ENCODE measurements at regions not wholly inside any gene's neighbourhood (a gene's known extent, or its start where the extent isn't known, plus 50 kb on each side); places are given as distances from the start of the nearest gene placed in this dataset.
"Not testable (repeated sequence)": the region's sequence is repeated elsewhere in the genome, so short reads cannot be mapped to it uniquely, and the experiment has no call there.

DNA sequence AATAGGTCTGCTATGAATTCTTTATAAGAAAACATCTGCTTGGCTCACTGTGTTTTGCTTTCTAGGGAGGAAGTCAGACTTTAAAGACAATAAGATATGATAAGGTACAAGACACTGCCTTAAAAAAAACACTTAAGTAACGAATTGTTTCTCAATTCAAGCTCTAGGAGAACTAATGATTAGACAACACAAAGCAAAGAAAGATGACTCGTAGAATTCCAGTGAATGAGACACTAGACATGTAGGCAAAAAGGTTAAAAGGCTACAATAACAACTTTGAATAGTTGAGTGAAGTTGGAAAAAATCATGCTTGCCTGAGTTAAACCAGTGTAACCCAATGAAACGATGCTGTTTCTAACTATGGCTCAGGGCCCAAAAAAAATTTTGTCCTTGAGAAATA lies 344.4 kb upstream of the ACTRT1 start:
- no peak overlapping the region for H3K4me3 ChIP-seq (replicated peaks; ENCODE audit: low read depth, low read length)
- TF ChIP-seq, protein P1, sequence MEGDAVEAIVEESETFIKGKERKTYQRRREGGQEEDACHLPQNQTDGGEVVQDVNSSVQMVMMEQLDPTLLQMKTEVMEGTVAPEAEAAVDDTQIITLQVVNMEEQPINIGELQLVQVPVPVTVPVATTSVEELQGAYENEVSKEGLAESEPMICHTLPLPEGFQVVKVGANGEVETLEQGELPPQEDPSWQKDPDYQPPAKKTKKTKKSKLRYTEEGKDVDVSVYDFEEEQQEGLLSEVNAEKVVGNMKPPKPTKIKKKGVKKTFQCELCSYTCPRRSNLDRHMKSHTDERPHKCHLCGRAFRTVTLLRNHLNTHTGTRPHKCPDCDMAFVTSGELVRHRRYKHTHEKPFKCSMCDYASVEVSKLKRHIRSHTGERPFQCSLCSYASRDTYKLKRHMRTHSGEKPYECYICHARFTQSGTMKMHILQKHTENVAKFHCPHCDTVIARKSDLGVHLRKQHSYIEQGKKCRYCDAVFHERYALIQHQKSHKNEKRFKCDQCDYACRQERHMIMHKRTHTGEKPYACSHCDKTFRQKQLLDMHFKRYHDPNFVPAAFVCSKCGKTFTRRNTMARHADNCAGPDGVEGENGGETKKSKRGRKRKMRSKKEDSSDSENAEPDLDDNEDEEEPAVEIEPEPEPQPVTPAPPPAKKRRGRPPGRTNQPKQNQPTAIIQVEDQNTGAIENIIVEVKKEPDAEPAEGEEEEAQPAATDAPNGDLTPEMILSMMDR (IDR thresholded peaks at IDR 0.05; ENCODE audit: low read length, missing control alignments), result no peak
- DNase-seq (ENCODE audit: low read depth), result no peak

DNA sequence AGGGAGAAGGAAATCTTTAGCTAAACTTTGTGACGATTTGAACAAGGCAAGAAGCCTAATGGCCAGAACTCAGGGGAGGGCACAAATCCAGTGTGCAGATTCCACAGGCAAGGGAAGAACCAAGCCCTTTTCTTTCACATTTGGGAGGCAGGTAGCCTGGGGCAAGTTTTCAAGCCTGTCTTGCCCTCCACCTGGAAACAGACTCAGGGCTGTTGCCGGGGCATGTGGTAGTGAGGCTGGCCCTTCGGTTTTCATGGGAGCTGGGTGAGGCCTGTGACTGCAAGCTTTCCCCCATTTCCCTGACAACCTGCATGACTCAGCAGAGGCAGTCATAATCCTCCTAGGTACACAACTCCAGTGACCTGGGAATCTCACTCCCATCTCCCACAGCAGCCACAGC lies 331.6 kb upstream of the ACTRT1 start:
- not testable (repeated sequence) for DNase-seq (ENCODE audit: low read depth); H3K4me3 ChIP-seq (replicated peaks; ENCODE audit: low read depth, low read length)

DNA sequence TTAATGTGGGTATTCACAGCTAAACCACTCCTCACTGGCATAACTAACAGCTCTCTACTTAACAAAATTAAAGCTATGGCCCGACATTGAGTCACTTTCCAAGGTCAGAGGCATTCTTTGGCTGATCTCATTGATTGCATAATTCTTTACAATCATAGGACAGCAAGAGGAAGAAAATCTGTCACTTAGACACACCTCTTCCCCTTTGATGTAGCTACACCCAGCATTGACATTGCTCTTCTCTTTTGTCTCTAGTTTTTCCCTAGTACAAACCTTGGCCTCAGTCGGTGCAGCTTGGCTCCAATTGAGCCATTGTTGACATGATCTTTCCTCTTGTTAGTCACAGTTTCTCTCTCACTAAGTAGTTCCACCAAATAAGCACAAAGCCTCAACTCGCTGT lies 313.3 kb upstream of the ACTRT1 start:
- no peak for DNase-seq (ENCODE audit: low read depth)
- H3K4me3 ChIP-seq (replicated peaks; ENCODE audit: low read depth, low read length), result no peak overlapping the region
- TF ChIP-seq, protein P1 (IDR thresholded peaks at IDR 0.05; ENCODE audit: low read length, missing control alignments), result no peak

DNA sequence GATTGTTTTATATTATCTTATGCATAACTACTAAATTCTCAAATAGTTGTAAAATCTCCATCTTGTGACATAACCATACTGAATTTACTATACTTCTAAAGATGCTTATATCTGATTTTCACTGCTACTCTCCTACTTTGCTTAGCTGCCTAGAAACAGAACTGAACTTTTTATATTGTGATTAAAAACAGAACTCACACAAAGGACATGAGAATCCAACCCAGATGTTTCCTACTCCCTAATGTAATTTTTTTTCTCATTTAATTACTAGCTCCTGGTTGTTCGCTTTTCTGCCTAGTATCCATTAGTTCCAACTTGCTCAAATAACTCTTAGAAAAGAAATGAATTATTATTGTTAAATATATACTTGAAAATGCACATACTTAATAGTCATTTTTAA lies 283.5 kb upstream of the ACTRT1 start:
- no peak for DNase-seq (ENCODE audit: low read depth)
- TF ChIP-seq, protein P1 (IDR thresholded peaks at IDR 0.05; ENCODE audit: low read length, missing control alignments), result no peak
- H3K4me3 ChIP-seq (replicated peaks; ENCODE audit: low read depth, low read length), result no peak overlapping the region

DNA sequence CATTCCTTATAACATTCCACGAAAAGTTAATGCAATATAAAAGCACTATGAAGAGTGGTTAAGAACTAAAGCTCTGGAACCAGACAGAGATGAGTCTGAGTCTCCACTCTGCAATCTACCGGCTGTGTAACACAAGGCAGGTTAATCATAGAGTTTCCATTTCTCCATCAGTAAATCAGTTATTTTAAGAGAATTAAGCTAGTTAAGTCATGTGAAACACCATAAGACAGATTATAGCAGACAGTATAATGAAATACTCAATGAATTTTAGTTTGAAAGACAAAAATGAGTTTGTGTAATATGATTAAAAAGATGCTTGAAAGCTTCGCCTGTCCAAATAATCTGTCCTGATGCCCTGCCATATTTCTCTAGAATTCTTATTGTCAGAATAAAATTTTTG lies 282.6 kb upstream of the ACTRT1 start:
- TF ChIP-seq, protein P1 (IDR thresholded peaks at IDR 0.05; ENCODE audit: low read length, missing control alignments), result no peak
- no peak for DNase-seq (ENCODE audit: low read depth)
- no peak overlapping the region for H3K4me3 ChIP-seq (replicated peaks; ENCODE audit: low read depth, low read length)

DNA sequence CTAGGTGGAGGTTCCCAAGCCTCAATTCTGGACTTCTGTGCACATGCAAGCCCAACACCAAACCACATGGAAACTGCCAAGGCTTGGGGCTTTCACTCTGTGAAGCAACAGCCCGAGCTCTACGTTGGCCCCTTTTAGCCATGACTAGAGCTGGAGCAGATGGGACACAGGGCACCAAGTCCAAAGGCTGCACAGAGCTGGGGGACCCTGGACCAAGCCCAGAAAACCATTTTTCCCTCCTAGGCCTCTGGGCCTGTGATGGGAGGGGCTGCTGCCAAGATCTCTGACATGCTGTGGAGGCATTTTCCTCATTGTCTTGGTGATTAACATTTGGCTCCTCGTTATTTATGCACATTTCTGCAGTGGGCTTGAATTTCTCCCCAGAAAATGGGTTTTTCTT lies 258.7 kb upstream of the ACTRT1 start:
- no peak overlapping the region for H3K4me3 ChIP-seq (replicated peaks; ENCODE audit: low read depth, low read length)
- TF ChIP-seq, protein P1 (IDR thresholded peaks at IDR 0.05; ENCODE audit: low read length, missing control alignments), result no peak
- no peak for DNase-seq (ENCODE audit: low read depth)

DNA sequence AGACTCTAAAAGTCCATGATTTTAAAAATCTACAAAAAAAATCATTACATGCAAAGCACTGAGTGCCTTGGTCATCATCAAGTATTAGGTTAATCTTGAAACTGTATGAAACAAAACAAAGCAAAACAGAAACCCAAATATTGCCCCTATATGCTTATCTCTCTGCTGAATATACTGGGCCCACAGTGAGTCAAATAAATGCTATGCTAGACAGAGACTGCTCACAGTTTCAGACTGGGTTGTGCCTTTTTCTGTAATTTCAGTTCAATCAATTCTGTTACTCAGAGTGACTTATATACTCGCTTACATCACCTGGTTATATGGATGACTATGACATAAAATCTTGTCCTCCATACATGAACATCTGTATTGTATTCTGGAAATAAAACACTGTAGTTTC lies 257.1 kb upstream of the ACTRT1 start:
- TF ChIP-seq, protein P1 (IDR thresholded peaks at IDR 0.05; ENCODE audit: low read length, missing control alignments), result no peak
- H3K4me3 ChIP-seq (replicated peaks; ENCODE audit: low read depth, low read length), result no peak overlapping the region
- no peak for DNase-seq (ENCODE audit: low read depth)

DNA sequence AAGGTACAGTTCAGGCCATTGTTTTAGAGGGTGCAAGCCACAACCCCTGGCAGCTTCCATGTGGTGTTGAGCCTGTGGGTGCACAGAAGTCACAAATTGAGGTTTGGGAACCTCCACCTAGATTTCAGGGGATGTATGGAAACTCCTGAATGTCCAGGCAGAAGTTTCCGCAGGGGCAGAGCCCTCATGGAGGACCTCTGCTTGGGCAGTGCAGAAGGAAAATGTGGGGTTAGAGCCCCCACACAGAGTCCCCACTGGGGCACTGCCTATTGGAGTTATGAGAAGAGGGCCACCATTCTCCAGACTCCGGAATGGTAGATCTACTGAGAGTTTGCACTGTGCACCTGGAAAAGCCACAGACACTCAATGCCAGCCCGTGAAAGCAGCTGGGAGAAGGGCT lies 242.0 kb upstream of the ACTRT1 start:
- TF ChIP-seq, protein P1 (IDR thresholded peaks at IDR 0.05; ENCODE audit: low read length, missing control alignments), result no peak
- DNase-seq (ENCODE audit: low read depth), result no peak

More for the DNA sequence above, 242.0 kb upstream of the ACTRT1 start:
- no peak overlapping the region for H3K4me3 ChIP-seq (replicated peaks; ENCODE audit: low read depth, low read length)
